ENCODE measurements at regions not wholly inside any gene's neighbourhood (a gene's known extent, or its start where the extent isn't known, plus 50 kb on each side); places are given as distances from the start of the nearest gene placed in this dataset.

DNA sequence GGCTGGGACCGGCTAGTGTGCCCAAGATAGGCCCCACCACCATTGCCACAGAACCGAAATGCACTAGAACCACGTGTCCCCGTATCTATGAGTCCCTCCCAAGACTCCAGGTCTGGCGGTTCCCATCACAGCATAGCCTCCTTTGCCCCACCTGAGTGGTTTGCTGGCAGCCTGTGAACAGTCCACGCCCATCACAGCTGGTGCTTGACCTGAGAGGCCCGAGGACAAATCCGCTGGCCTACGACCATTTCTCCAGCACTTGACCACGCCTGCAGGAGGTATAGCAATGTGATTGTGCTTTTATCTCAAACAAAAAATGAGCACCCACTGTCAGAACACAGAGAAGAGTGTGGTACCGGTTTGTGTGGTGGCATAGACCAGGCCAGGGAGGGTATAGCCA lies 736.7 kb upstream of the GBE1 start:
- TF ChIP-seq EZH2phosphoT487 (IDR thresholded peaks at IDR 0.05; ENCODE audit: insufficient read depth, low read depth) (no peak), EZH2 (IDR thresholded peaks at IDR 0.05; ENCODE audit: insufficient read depth, poor library complexity, severe bottlenecking) (no peak)
